Neural progenitor cell (in vitro differentiated cells): ENCODE measurements at regions not wholly inside any gene's neighbourhood (a gene's known extent, or its start where the extent isn't known, plus 50 kb on each side); places are given as distances from the start of the nearest gene placed in this dataset.

Experiments
- DNase-seq: peaks from one replicate; pipeline ENCODE4 v3.0.0-alpha.2; 2016; ENCODE audit warnings: low spot score
- H2AFZ ChIP-seq: fragments of 200-600 bp; sonication (generic); replicated peaks from 2 replicates; pipeline ENCODE4 v1.6.1; 2016; ENCODE audit warnings: antibody characterized with exemption
- H3F3A ChIP-seq: fragments of 200-600 bp; sonication (generic); 2 replicates; pipeline ENCODE4 v1.6.1; 2016; ENCODE audit warnings: antibody characterized with exemption, low read depth
- H3K27ac ChIP-seq: fragments of 200-600 bp; sonication (generic); 2 replicates; pipeline ENCODE4 v1.5.1; 2016; ENCODE audit warnings: mild to moderate bottlenecking
- H3K27me3 ChIP-seq: fragments of 200-600 bp; sonication (generic); 2 replicates; pipeline ENCODE4 v1.6.1; 2016; ENCODE audit warnings: mild to moderate bottlenecking, moderate library complexity
- H3K36me3 ChIP-seq: fragments of 200-600 bp; sonication (generic); 2 replicates; pipeline ENCODE4 v1.5.1; 2016
- H3K4me1 ChIP-seq: fragments of 200-600 bp; sonication (generic); 2 replicates; pipeline ENCODE4 v1.6.1; 2016; ENCODE audit warnings: mixed run types
- H3K4me2 ChIP-seq: fragments of 200-600 bp; sonication (generic); 2 replicates; pipeline ENCODE4 v1.6.1; 2016
- H3K4me3 ChIP-seq: fragments of 200-600 bp; sonication (generic); 2 replicates; pipeline ENCODE4 v1.5.1; 2016
- H3K79me2 ChIP-seq: fragments of 200-600 bp; sonication (generic); 2 replicates; pipeline ENCODE4 v1.6.1; 2016; ENCODE audit warnings: low read depth
- H3K9ac ChIP-seq: fragments of 200-600 bp; sonication (generic); 2 replicates; pipeline ENCODE4 v1.6.1; 2016
- H3K9me3 ChIP-seq: fragments of 200-600 bp; sonication (generic); 2 replicates; pipeline ENCODE4 v1.5.1; 2016; ENCODE audit warnings: low read depth
- H4K20me1 ChIP-seq: fragments of 200-600 bp; sonication (generic); 2 replicates; pipeline ENCODE4 v1.6.1; 2016; ENCODE audit warnings: low read depth
- H3K27ac Mint-ChIP-seq: 3 replicates; pipeline ENCODE4 v1.8.0; 2021; ENCODE audit warnings: mixed read lengths
- H3K27me3 Mint-ChIP-seq: 2 replicates; pipeline ENCODE4 v1.8.0; 2022; ENCODE audit warnings: low read depth, mild to moderate bottlenecking, inconsistent platforms, moderate library complexity, mixed read lengths; ENCODE audit not compliant: insufficient read depth
- H3K36me3 Mint-ChIP-seq: 3 replicates; pipeline ENCODE4 v1.8.0; 2021; ENCODE audit warnings: mixed read lengths
- H3K4me1 Mint-ChIP-seq: 3 replicates; pipeline ENCODE4 v1.8.0; 2021; ENCODE audit warnings: mixed read lengths
- H3K4me3 Mint-ChIP-seq: 3 replicates; pipeline ENCODE4 v1.8.0; 2021; ENCODE audit warnings: mild to moderate bottlenecking, moderate library complexity, mixed read lengths
- H3K9me3 Mint-ChIP-seq: 3 replicates; pipeline ENCODE4 v1.8.0; 2020; ENCODE audit warnings: mixed read lengths
- EZH2 ChIP-seq: fragments of 200-600 bp; sonication (generic); IDR thresholded peaks from 2 replicates; pipeline ENCODE4 v1.6.1; 2017; ENCODE audit warnings: antibody characterized with exemption, mild to moderate bottlenecking, moderate library complexity
- EZH2phosphoT487 ChIP-seq: fragments of 200-600 bp; sonication (generic); IDR thresholded peaks from 2 replicates; pipeline ENCODE4 v1.6.1; 2017; ENCODE audit warnings: antibody characterized with exemption
- TF ChIP-seq, protein P1 (sequence below): fragments of 200-600 bp; sonication (generic); IDR thresholded peaks from 2 replicates; pipeline ENCODE4 v1.5.1; 2017; ENCODE audit warnings: antibody characterized with exemption, mild to moderate bottlenecking

- TF ChIP-seq, protein P1, sequence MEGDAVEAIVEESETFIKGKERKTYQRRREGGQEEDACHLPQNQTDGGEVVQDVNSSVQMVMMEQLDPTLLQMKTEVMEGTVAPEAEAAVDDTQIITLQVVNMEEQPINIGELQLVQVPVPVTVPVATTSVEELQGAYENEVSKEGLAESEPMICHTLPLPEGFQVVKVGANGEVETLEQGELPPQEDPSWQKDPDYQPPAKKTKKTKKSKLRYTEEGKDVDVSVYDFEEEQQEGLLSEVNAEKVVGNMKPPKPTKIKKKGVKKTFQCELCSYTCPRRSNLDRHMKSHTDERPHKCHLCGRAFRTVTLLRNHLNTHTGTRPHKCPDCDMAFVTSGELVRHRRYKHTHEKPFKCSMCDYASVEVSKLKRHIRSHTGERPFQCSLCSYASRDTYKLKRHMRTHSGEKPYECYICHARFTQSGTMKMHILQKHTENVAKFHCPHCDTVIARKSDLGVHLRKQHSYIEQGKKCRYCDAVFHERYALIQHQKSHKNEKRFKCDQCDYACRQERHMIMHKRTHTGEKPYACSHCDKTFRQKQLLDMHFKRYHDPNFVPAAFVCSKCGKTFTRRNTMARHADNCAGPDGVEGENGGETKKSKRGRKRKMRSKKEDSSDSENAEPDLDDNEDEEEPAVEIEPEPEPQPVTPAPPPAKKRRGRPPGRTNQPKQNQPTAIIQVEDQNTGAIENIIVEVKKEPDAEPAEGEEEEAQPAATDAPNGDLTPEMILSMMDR = no peak
- TF ChIP-seq EZH2phosphoT487 = no peak
- TF ChIP-seq EZH2 = no peak
- DNase-seq = no peak
- Histone ChIP-seq H4K20me1 (no peaks in the 10 kb centered on the region), H3K4me1 (no peaks in the 10 kb centered on the region), H3K27ac (no peak overlapping the region), H3F3A (no peaks in the 10 kb centered on the region), H3K27me3 (peaks cover 4% of the 10 kb centered on the region), H3K9ac (no peak overlapping the region), H3K4me3 (no peak overlapping the region), H3K79me2 (no peaks in the 10 kb centered on the region), H3K9me3 (no peaks in the 10 kb centered on the region), H3K36me3 (no peaks in the 10 kb centered on the region), H3K4me2 (no peak overlapping the region), H2AFZ (no peak overlapping the region)
- Mint-ChIP-seq H3K9me3 (no peaks in the 10 kb centered on the region), H3K4me3 (no peak overlapping the region), H3K27ac (no peak overlapping the region), H3K36me3 (no peaks in the 10 kb centered on the region), H3K27me3 (no peaks in the 10 kb centered on the region), H3K4me1 (peaks cover 15% of the 10 kb centered on the region)
These were observed 247.7 kb downstream of the UTP18 start for GRCh38 chr17:51508048-51508447.

DNA sequence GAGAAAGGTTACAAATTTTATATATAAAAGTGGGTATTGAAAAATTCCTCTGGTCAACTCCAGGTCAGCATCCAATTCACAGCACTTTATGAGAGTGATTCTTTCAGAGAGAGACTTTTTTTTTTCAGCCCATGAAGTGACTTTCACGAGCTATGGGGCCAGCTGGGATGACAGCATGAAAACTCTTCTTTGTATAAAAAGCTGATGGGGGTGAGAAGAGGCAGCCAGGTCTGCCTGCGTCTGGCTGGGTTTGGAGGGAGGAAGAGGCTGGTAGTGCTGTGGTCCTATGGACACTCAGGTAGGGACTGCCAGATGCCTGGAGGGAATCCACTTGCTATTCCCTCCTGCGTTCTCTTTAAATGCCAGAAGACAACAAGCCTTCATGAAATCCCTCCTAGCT lies 250.6 kb downstream of the UTP18 start:
- no peak for DNase-seq
- TF ChIP-seq EZH2 = no peak
- no peak for TF ChIP-seq EZH2phosphoT487
- Mint-ChIP-seq H3K4me1 (peaks cover 15% of the 10 kb centered on the region), H3K27me3 (peaks cover 2% of the 10 kb centered on the region), H3K36me3 (no peaks in the 10 kb centered on the region), H3K9me3 (no peaks in the 10 kb centered on the region), H3K27ac (no peak overlapping the region), H3K4me3 (no peak overlapping the region)
- Histone ChIP-seq H4K20me1 (no peaks in the 10 kb centered on the region), H3K27ac (no peak overlapping the region), H3K4me3 (no peak overlapping the region), H3K9ac (no peak overlapping the region), H3K9me3 (no peaks in the 10 kb centered on the region), H3K79me2 (no peaks in the 10 kb centered on the region), H2AFZ (no peak overlapping the region), H3K36me3 (no peaks in the 10 kb centered on the region), H3K4me1 (no peaks in the 10 kb centered on the region), H3K4me2 (no peak overlapping the region), H3F3A (no peaks in the 10 kb centered on the region), H3K27me3 (peaks cover 4% of the 10 kb centered on the region)

GRCh38 chr17:51512220-51512907 lies 252.0 kb downstream of the UTP18 start:
- TF ChIP-seq EZH2phosphoT487 = no peak
- TF ChIP-seq EZH2 = no peak
- TF ChIP-seq, protein P1 = no peak
- peaks cover 17% of the 10 kb centered on the region for H3K4me1 Mint-ChIP-seq
- Histone ChIP-seq H3K4me2 (no peak overlapping the region), H3K9me3 (no peaks in the 10 kb centered on the region), H3K4me3 (no peak overlapping the region), H2AFZ (no peak overlapping the region), H3F3A (no peaks in the 10 kb centered on the region), H3K36me3 (no peaks in the 10 kb centered on the region), H3K27me3 (no peaks in the 10 kb centered on the region), H3K9ac (no peak overlapping the region), H3K27ac (no peak overlapping the region), H3K79me2 (no peaks in the 10 kb centered on the region), H3K4me1 (no peaks in the 10 kb centered on the region), H4K20me1 (no peaks in the 10 kb centered on the region)
- H3K27ac Mint-ChIP-seq = no peak overlapping the region
- no peaks in the 10 kb centered on the region for H3K36me3 Mint-ChIP-seq
- DNase-seq = no peak
- H3K9me3 Mint-ChIP-seq = no peaks in the 10 kb centered on the region
- H3K27me3 Mint-ChIP-seq = peaks cover 5% of the 10 kb centered on the region
- no peak overlapping the region for H3K4me3 Mint-ChIP-seq

- H3K9me3 ChIP-seq = no peaks in the 10 kb centered on the region
- H3K9ac ChIP-seq = no peak overlapping the region
- H3K27me3 Mint-ChIP-seq = peaks cover 7% of the 10 kb centered on the region
- H3K4me3 Mint-ChIP-seq = no peak overlapping the region
- H3F3A ChIP-seq = no peaks in the 10 kb centered on the region
- no peak for TF ChIP-seq EZH2
- TF ChIP-seq EZH2phosphoT487 = no peak
- TF ChIP-seq, protein P1 = no peak
- H3K4me1 ChIP-seq = no peaks in the 10 kb centered on the region
- H3K36me3 ChIP-seq = no peaks in the 10 kb centered on the region
- H3K27ac Mint-ChIP-seq = no peak overlapping the region
- no peak for DNase-seq
- no peak overlapping the region for H3K4me2 ChIP-seq
- no peaks in the 10 kb centered on the region for H3K36me3 Mint-ChIP-seq
- no peaks in the 10 kb centered on the region for H4K20me1 ChIP-seq
- H3K79me2 ChIP-seq = no peaks in the 10 kb centered on the region
- peaks cover 2% of the 10 kb centered on the region for H3K4me1 Mint-ChIP-seq
- H3K9me3 Mint-ChIP-seq = no peaks in the 10 kb centered on the region
- H3K27ac ChIP-seq = no peak overlapping the region
- H3K4me3 ChIP-seq = no peak overlapping the region
- H3K27me3 ChIP-seq = no peaks in the 10 kb centered on the region
- no peak overlapping the region for H2AFZ ChIP-seq
These were observed 256.6 kb downstream of the UTP18 start for GRCh38 chr17:51516924-51517323.
